Keratinocyte (primary cell): ENCODE measurements at regions not wholly inside any gene's neighbourhood (a gene's known extent, or its start where the extent isn't known, plus 50 kb on each side); places are given as distances from the start of the nearest gene placed in this dataset.
"Not testable (repeated sequence)": the region's sequence is repeated elsewhere in the genome, so short reads cannot be mapped to it uniquely, and the experiment has no call there.

Source experiments
- DNase-seq: peaks from one replicate; pipeline ENCODE4 v3.0.0-alpha.2; 2011; ENCODE audit warnings: low read depth, missing footprints, low spot score
- FAIRE-seq: peaks from 2 replicates; lab custom pipeline; 2011; peaks lifted over from hg19 to GRCh38; lab: Jason Lieb, UNC
- H2AFZ ChIP-seq: 2 replicates; pipeline ENCODE4 v1.6.0; 2012; ENCODE audit warnings: low read length, control low read depth, inconsistent platforms; ENCODE audit not compliant: control insufficient read depth
- H3K27ac ChIP-seq: 2 replicates; pipeline ENCODE4 v1.5.1; 2011; ENCODE audit warnings: low read length; ENCODE audit not compliant: control insufficient read depth, insufficient read depth
- H3K27me3 ChIP-seq: 3 replicates; pipeline ENCODE4 v1.6.0; 2011; ENCODE audit warnings: low read length; ENCODE audit not compliant: control insufficient read depth, insufficient read depth; ENCODE audit errors: extremely low read depth
- H3K36me3 ChIP-seq, 2 experiments: 2 replicates in 1 of 2; 3 replicates in 1 of 2; pipeline ENCODE4 v1.5.1; 2011; ENCODE audit warnings: low read length in 2 of 2, mild to moderate bottlenecking in 1 of 2; ENCODE audit not compliant: control insufficient read depth in 2 of 2, insufficient read depth in 2 of 2; ENCODE audit errors: extremely low read depth in 1 of 2
- H3K4me1 ChIP-seq: 3 replicates; pipeline ENCODE4 v1.5.1; 2011; ENCODE audit warnings: low read length; ENCODE audit not compliant: control insufficient read depth, insufficient read depth; ENCODE audit errors: extremely low read depth
- H3K4me2 ChIP-seq: 3 replicates; pipeline ENCODE4 v1.6.0; 2011; ENCODE audit warnings: low read depth, low read length; ENCODE audit not compliant: control insufficient read depth, insufficient read depth; ENCODE audit errors: extremely low read depth
- H3K4me3 ChIP-seq, 3 experiments: fragments of 200-600 bp in 1 of 3; sonication (generic) in 1 of 3; 2 replicates in 2 of 3; 3 replicates in 1 of 3; pipeline ENCODE4 v1.5.1; 2011 to 2016; ENCODE audit warnings: low read length in 3 of 3, mild to moderate bottlenecking in 3 of 3, control low read depth in 2 of 3, inconsistent platforms in 1 of 3, low read depth in 1 of 3, mixed read lengths in 1 of 3, mixed run types in 1 of 3, moderate library complexity in 1 of 3; ENCODE audit not compliant: control insufficient read depth in 2 of 3, insufficient read depth in 2 of 3; ENCODE audit errors: extremely low read depth in 1 of 3
- H3K79me2 ChIP-seq: 2 replicates; pipeline ENCODE4 v1.6.0; 2012; ENCODE audit warnings: low read length; ENCODE audit not compliant: control insufficient read depth, insufficient read depth
- H3K9ac ChIP-seq: 3 replicates; pipeline ENCODE4 v1.6.0; 2011; ENCODE audit warnings: low read length; ENCODE audit not compliant: control insufficient read depth, insufficient read depth; ENCODE audit errors: extremely low read depth
- H3K9me1 ChIP-seq: 3 replicates; pipeline ENCODE4 v1.6.0; 2011; ENCODE audit warnings: low read length; ENCODE audit not compliant: control insufficient read depth, insufficient read depth; ENCODE audit errors: extremely low read depth
- H3K9me3 ChIP-seq: 2 replicates; pipeline ENCODE4 v1.5.1; 2012; ENCODE audit warnings: low read depth, low read length; ENCODE audit not compliant: control insufficient read depth
- H4K20me1 ChIP-seq: 3 replicates; pipeline ENCODE4 v1.6.0; 2011; ENCODE audit warnings: low read length; ENCODE audit not compliant: control insufficient read depth, insufficient read depth; ENCODE audit errors: extremely low read depth
- dilution Hi-C: fragments of 300-500 bp; cut with MboI; formaldehyde crosslinking; loops from one replicate; pipeline ENCODE4 v1.7.0; 2020; ENCODE audit warnings: low sequenced_read_pairs; ENCODE audit not compliant: extremely low pct_ligation_motif_present

- H3K4me1 ChIP-seq, H3K9ac ChIP-seq, FAIRE-seq, DNase-seq, H3K79me2 ChIP-seq, H2AFZ ChIP-seq, H4K20me1 ChIP-seq, H3K36me3 ChIP-seq, H3K27ac ChIP-seq, H3K9me1 ChIP-seq, dilution Hi-C loops, H3K27me3 ChIP-seq, H3K4me2 ChIP-seq, H3K9me3 ChIP-seq, H3K4me3 ChIP-seq: not testable (repeated sequence)
These were observed 138.1 kb upstream of the C1QTNF3 start for GRCh38 chr5:34180940-34181614.

GRCh38 chr5:34185005-34185404 lies 142.0 kb upstream of the C1QTNF3 start:
- H3K4me3 ChIP-seq, dilution Hi-C loops, H3K27ac ChIP-seq, H3K9ac ChIP-seq, H4K20me1 ChIP-seq, DNase-seq, H3K9me1 ChIP-seq, H2AFZ ChIP-seq, FAIRE-seq, H3K4me2 ChIP-seq, H3K4me1 ChIP-seq, H3K36me3 ChIP-seq, H3K79me2 ChIP-seq, H3K9me3 ChIP-seq, H3K27me3 ChIP-seq: not testable (repeated sequence)

- H3K9ac ChIP-seq, dilution Hi-C loops: not testable (repeated sequence)
These were observed 142.6 kb upstream of the C1QTNF3 start for GRCh38 chr5:34185572-34185971.

GRCh38 chr5:34186108-34186507 lies 143.1 kb upstream of the C1QTNF3 start:
- H3K36me3 ChIP-seq, H3K4me2 ChIP-seq, FAIRE-seq, H3K9ac ChIP-seq, H3K4me3 ChIP-seq, dilution Hi-C loops, H3K4me1 ChIP-seq, H3K9me3 ChIP-seq, H3K27me3 ChIP-seq, H2AFZ ChIP-seq, H3K9me1 ChIP-seq, H3K79me2 ChIP-seq, DNase-seq, H4K20me1 ChIP-seq, H3K27ac ChIP-seq: not testable (repeated sequence)

More at GRCh38 chr5:34185572-34185971, 142.6 kb upstream of the C1QTNF3 start:
- H3K9me1 ChIP-seq, H3K4me3 ChIP-seq, H3K79me2 ChIP-seq, FAIRE-seq, H3K27ac ChIP-seq, H3K4me1 ChIP-seq, H3K36me3 ChIP-seq, DNase-seq, H3K27me3 ChIP-seq, H3K9me3 ChIP-seq, H4K20me1 ChIP-seq, H3K4me2 ChIP-seq, H2AFZ ChIP-seq: not testable (repeated sequence)

- H2AFZ ChIP-seq, dilution Hi-C loops, DNase-seq, H3K9ac ChIP-seq, H3K4me3 ChIP-seq, H3K9me3 ChIP-seq, H3K4me2 ChIP-seq, FAIRE-seq, H4K20me1 ChIP-seq, H3K27me3 ChIP-seq, H3K36me3 ChIP-seq, H3K79me2 ChIP-seq, H3K9me1 ChIP-seq, H3K27ac ChIP-seq, H3K4me1 ChIP-seq: not testable (repeated sequence)
These were observed 143.9 kb upstream of the C1QTNF3 start for GRCh38 chr5:34186865-34187264.
